Stimulated activated effector memory CD8-positive, alpha-beta T cell treated with anti-CD3 and anti-CD28 coated beads, Interleukin-12 subunit alpha, Interleukin-12 subunit beta, amount 100 ng/mL, for 72 hours (primary cell): ENCODE measurements at regions not wholly inside any gene's neighbourhood (a gene's known extent, or its start where the extent isn't known, plus 50 kb on each side); places are given as distances from the start of the nearest gene placed in this dataset.
A peak's percentile ranks its signal among the peaks of the same experiment; 100 is the strongest.
"Not testable (repeated sequence)": the region's sequence is repeated elsewhere in the genome, so short reads cannot be mapped to it uniquely, and the experiment has no call there.

ENCODE experiments used
- ATAC-seq: fragments of 150-1000 bp; cut with Tn5 transposase; 2 replicates; pipeline ENCODE4 v1.10.0; 2021
- DNase-seq, 2 donors: peaks; one replicate each; pipeline ENCODE4 v3.0.0; 2021 to 2022; ENCODE audit warnings: low spot score in 2 of 2
- H3K27ac Mint-ChIP-seq: one replicate; pipeline ENCODE4 v1.8.0; 2022; ENCODE audit warnings: mild to moderate bottlenecking, mixed read lengths
- H3K36me3 Mint-ChIP-seq: one replicate; pipeline ENCODE4 v1.8.0; 2022; ENCODE audit warnings: mild to moderate bottlenecking, mixed read lengths
- H3K4me1 Mint-ChIP-seq: one replicate; pipeline ENCODE4 v1.8.0; 2022; ENCODE audit warnings: mixed read lengths
- H3K4me3 Mint-ChIP-seq: one replicate; pipeline ENCODE4 v1.8.0; 2022; ENCODE audit warnings: mild to moderate bottlenecking, mixed read lengths
- H3K9me3 Mint-ChIP-seq: one replicate; pipeline ENCODE4 v1.8.0; 2022; ENCODE audit warnings: mixed read lengths

- DNase-seq = no peak
- ATAC-seq = no peak
- H3K4me3 Mint-ChIP-seq = no peak overlapping the region
- no peaks in the 10 kb centered on the region for H3K36me3 Mint-ChIP-seq
- H3K27ac Mint-ChIP-seq = no peak overlapping the region
- H3K9me3 Mint-ChIP-seq = no peaks in the 10 kb centered on the region
- no peaks in the 10 kb centered on the region for H3K4me1 Mint-ChIP-seq
Measured at GRCh38 chr6:1002989-1003388, 308.9 kb upstream of the FOXQ1 start.

DNA sequence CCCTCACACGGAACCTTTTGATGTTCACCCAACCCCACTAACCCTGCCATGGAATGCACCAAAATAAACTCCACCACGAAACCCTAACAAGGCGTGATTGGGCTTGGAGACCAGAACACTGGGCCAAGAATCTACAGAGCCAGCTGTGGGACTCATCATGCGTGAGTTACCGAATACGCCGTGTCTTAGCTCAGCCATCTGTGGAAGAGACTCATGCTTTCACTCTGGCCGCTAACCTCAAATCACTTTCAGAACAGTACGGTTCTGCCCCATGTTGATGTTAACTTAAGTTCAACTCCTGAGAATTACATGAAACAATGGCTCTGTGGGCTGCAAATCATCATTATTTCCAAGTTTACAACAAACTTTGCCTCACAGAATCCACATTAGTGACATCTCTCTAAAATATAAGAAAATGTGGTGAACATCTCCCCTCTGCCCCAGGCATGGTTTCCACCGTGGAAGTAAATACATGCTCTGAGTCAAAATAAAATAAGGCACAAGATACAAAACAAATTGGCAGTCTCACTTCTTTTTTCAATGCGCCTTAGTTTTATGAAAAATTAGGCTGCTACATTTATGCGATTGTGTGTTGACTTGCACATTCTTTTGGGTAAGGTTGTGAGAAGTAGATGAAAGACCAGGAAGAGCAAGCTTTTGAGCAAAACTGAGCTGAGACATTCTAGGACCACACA lies 308.9 kb upstream of the EXOC2 start:
- no peaks in the 10 kb centered on the region for H3K4me1 Mint-ChIP-seq
- ATAC-seq (no peak), DNase-seq (no peak)
- no peak overlapping the region for H3K27ac Mint-ChIP-seq
- no peaks in the 10 kb centered on the region for H3K36me3 Mint-ChIP-seq
- no peak overlapping the region for H3K4me3 Mint-ChIP-seq
- H3K9me3 Mint-ChIP-seq = no peaks in the 10 kb centered on the region

DNA sequence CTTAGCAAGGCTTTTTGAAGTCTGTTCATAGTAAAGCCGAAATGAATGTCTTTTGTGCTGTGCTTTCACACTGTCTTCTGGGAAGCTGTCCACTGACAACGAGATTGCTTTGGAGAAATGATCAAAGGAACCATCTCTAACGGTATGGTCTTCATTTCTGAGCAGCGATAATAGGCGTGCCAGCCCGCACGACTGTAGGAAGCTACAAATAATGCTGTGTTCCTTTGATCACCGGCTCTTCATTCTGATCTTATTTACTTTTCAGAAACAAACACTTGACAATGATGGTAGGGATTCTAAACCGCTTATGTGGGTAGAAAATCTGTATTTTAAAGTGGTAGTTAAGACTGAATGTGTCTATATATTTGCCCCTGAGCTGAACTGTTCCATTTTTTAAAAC lies 306.6 kb upstream of the EXOC2 start:
- no peak for ATAC-seq
- no peaks in the 10 kb centered on the region for H3K4me1 Mint-ChIP-seq
- DNase-seq = no peak
- H3K27ac Mint-ChIP-seq = no peak overlapping the region
- no peak overlapping the region for H3K4me3 Mint-ChIP-seq
- no peaks in the 10 kb centered on the region for H3K9me3 Mint-ChIP-seq
- H3K36me3 Mint-ChIP-seq = no peaks in the 10 kb centered on the region

DNA sequence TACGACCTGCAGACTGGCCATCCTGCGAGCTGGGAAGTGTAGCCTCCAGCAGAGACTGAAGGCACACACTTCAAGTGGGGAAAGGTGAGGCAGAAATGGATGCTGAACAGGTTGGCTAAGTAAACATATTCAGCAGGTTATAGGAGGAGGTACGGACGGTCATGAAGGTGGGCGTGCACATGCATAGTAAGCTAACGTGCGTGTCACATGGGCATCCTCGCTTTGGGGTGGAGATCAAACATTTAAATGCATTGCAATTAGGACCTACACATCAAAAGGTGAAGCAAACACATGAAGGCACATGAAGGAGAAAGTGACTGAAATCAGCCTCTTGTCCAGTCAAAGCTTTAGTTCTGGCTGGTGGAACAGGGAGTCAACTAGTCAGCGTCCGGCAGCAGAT lies 305.6 kb upstream of the EXOC2 start:
- Mint-ChIP-seq H3K27ac (no peak overlapping the region), H3K9me3 (no peaks in the 10 kb centered on the region), H3K36me3 (no peaks in the 10 kb centered on the region), H3K4me3 (no peak overlapping the region), H3K4me1 (no peaks in the 10 kb centered on the region)
- no peak for ATAC-seq
- no peak for DNase-seq

GRCh38 chr6:996271-996852 lies 303.4 kb upstream of the EXOC2 start:
- H3K4me1 Mint-ChIP-seq = no peaks in the 10 kb centered on the region
- ATAC-seq = no peak
- DNase-seq = no peak
- H3K4me3 Mint-ChIP-seq = no peak overlapping the region
- H3K27ac Mint-ChIP-seq = no peak overlapping the region
- no peaks in the 10 kb centered on the region for H3K36me3 Mint-ChIP-seq
- no peaks in the 10 kb centered on the region for H3K9me3 Mint-ChIP-seq

DNA sequence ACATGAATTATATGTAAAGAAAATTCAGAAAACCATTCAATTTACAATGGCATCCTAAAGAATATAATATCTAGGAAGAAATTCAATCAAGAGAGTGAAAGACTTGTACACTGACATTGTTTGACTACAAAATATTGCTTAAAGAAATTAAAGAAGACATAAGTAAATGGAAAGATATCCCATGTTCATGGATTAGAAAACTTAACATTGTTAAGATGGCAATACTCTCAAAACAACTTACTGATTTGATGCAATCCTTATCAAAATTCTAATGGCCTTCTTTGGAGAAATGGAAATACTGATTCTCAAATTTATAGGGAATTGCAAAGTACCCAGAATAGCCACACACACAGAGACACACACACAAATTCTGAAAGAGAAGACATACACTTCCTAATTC lies 298.3 kb upstream of the EXOC2 start:
- Mint-ChIP-seq H3K4me3 (no peak overlapping the region), H3K36me3 (no peaks in the 10 kb centered on the region), H3K27ac (no peak overlapping the region), H3K4me1 (no peaks in the 10 kb centered on the region), H3K9me3 (no peaks in the 10 kb centered on the region)
- DNase-seq (no peak), ATAC-seq (no peak)

- DNase-seq = no peak
- Mint-ChIP-seq H3K4me3 (no peak overlapping the region), H3K4me1 (no peaks in the 10 kb centered on the region), H3K9me3 (peaks cover 3% of the 10 kb centered on the region), H3K36me3 (no peaks in the 10 kb centered on the region), H3K27ac (no peak overlapping the region)
- ATAC-seq = no peak
Measured at GRCh38 chr6:984031-984430, 291.1 kb upstream of the EXOC2 start.

- Mint-ChIP-seq H3K4me3 (no peak overlapping the region), H3K9me3 (peaks cover 10% of the 10 kb centered on the region), H3K27ac (no peak overlapping the region), H3K36me3 (no peaks in the 10 kb centered on the region), H3K4me1 (no peaks in the 10 kb centered on the region)
- DNase-seq (no peak), ATAC-seq (no peak)
Measured at GRCh38 chr6:978937-979685, 286.2 kb upstream of the EXOC2 start.

- not testable (repeated sequence) for DNase-seq, ATAC-seq, H3K9me3 Mint-ChIP-seq, H3K4me3 Mint-ChIP-seq, H3K27ac Mint-ChIP-seq, H3K4me1 Mint-ChIP-seq, H3K36me3 Mint-ChIP-seq
Measured at GRCh38 chr6:977226-977625, 284.3 kb upstream of the EXOC2 start.

GRCh38 chr6:971981-972640 lies 279.2 kb upstream of the EXOC2 start:
- no peak for DNase-seq
- ATAC-seq = no peak
- Mint-ChIP-seq H3K9me3 (peaks cover 6% of the 10 kb centered on the region), H3K36me3 (no peaks in the 10 kb centered on the region), H3K4me1 (no peaks in the 10 kb centered on the region), H3K4me3 (no peak overlapping the region), H3K27ac (no peak overlapping the region)

- H3K9me3 Mint-ChIP-seq = no peaks in the 10 kb centered on the region
- H3K4me1 Mint-ChIP-seq = no peaks in the 10 kb centered on the region
- DNase-seq = no peak
- ATAC-seq = no peak
- H3K4me3 Mint-ChIP-seq = no peak overlapping the region
- no peaks in the 10 kb centered on the region for H3K36me3 Mint-ChIP-seq
- no peak overlapping the region for H3K27ac Mint-ChIP-seq
Measured at GRCh38 chr6:968791-969190, 275.9 kb upstream of the EXOC2 start.

DNA sequence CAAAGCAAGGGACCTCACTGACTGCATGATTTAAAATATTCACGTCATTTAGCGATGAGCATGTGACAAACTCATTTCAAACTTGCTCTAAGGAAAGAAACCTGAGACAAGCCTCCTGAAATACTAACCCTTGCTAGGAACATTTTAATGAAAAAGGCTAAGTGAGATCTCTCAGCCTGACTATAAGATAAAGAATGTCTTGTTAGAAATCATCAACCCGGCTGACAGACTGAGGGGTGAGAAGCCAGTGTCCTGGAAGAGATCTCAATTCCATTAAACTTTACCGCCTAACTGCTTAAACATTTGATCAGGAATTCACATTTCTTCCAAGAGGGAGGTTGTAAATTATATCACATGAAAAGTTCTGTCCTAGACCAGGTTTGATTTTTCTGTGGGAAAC lies 274.8 kb upstream of the EXOC2 start:
- H3K36me3 Mint-ChIP-seq = no peaks in the 10 kb centered on the region
- no peaks in the 10 kb centered on the region for H3K4me1 Mint-ChIP-seq
- DNase-seq = no peak
- no peaks in the 10 kb centered on the region for H3K9me3 Mint-ChIP-seq
- no peak overlapping the region for H3K27ac Mint-ChIP-seq
- ATAC-seq = no peak
- H3K4me3 Mint-ChIP-seq = no peak overlapping the region

DNA sequence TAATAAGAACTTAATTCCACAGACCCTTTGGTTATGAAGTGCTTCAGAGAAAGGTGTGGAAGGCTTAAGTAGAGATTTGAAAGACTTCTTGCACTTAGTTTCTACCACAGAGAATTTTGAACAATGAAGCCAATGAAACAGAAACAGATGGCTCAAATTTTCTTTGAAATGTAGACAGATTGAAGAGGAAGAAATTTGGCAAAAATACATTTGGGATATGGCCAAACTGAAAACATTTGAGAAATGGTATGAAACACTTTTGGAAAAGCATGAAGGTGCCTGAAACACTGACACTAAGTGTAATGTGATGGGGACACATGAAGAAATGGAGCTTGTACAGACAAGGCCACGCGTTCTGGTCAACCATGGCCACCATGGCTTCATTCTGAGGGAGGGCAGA lies 272.4 kb upstream of the EXOC2 start:
- H3K36me3 Mint-ChIP-seq = no peaks in the 10 kb centered on the region
- no peaks in the 10 kb centered on the region for H3K9me3 Mint-ChIP-seq
- H3K4me1 Mint-ChIP-seq = no peaks in the 10 kb centered on the region
- ATAC-seq = peak; percentile 8
- no peak overlapping the region for H3K27ac Mint-ChIP-seq
- H3K4me3 Mint-ChIP-seq = no peak overlapping the region
- DNase-seq = no peak

DNA sequence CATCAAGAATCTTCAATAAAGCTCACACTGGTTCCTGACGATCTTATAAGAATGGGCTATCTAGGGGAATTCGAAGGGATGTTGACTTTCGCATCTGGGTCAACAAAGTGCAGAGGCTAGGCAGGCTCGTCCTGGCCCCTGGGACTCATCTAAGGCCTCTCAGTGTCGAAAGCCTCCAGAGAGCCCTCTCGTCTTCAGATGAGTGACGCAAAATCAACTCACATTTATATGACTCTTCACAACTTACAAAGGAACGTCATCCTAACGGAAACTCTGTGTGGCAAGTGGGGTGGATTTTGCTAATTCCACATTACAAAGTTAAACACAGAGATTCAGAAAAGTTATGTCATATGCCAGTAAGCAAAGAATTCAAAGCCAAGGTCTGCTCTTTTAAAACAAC lies 270.5 kb upstream of the EXOC2 start:
- Mint-ChIP-seq H3K4me1 (no peaks in the 10 kb centered on the region), H3K27ac (no peak overlapping the region)

GRCh38 chr6:961407-961960 lies 268.5 kb upstream of the EXOC2 start:
- H3K4me1 Mint-ChIP-seq = no peaks in the 10 kb centered on the region
- peak; percentile 28 for ATAC-seq

More for the DNA sequence above, 270.5 kb upstream of the EXOC2 start:
- no peak for DNase-seq
- H3K4me3 Mint-ChIP-seq = no peak overlapping the region
- ATAC-seq = no peak
- no peaks in the 10 kb centered on the region for H3K9me3 Mint-ChIP-seq
- no peaks in the 10 kb centered on the region for H3K36me3 Mint-ChIP-seq

More at GRCh38 chr6:961407-961960, 268.5 kb upstream of the EXOC2 start:
- DNase-seq = no peak
- Mint-ChIP-seq H3K9me3 (no peaks in the 10 kb centered on the region), H3K27ac (no peak overlapping the region), H3K36me3 (no peaks in the 10 kb centered on the region), H3K4me3 (no peak overlapping the region)
